ENCODE measurements at regions not wholly inside any gene's neighbourhood (a gene's known extent, or its start where the extent isn't known, plus 50 kb on each side); places are given as distances from the start of the nearest gene placed in this dataset.

- no peak for TF ChIP-seq CTCF (conservative IDR thresholded peaks at IDR 0.05)
- Mint-ChIP-seq H3K4me3 (no peak overlapping the region), H3K27ac (no peak overlapping the region), H3K36me3 (ENCODE audit: insufficient read depth in 1 of 3, low read depth in 3 of 3) (no peaks in the 10 kb centered on the region), H3K9me3 (no peaks in the 10 kb centered on the region), H3K27me3 (ENCODE audit: low read depth) (peaks cover 34% of the 10 kb centered on the region), H3K4me1 (no peaks in the 10 kb centered on the region)
- Histone ChIP-seq H3K79me2 (ENCODE audit: insufficient read depth, low read length) (no peaks in the 10 kb centered on the region), H3K4ac (ENCODE audit: low read depth, low read length) (no peak overlapping the region), H2AK5ac (ENCODE audit: insufficient read length, low read length) (no peak overlapping the region), H2BK120ac (ENCODE audit: low read depth, low read length, poor library complexity, severe bottlenecking) (no peak overlapping the region), H4K20me1 (ENCODE audit: control insufficient read depth, insufficient read depth, insufficient read length) (no peaks in the 10 kb centered on the region), H3K27me3 (ENCODE audit: insufficient read depth, low read length) (no peaks in the 10 kb centered on the region), H3T11ph (ENCODE audit: low read length) (no peak overlapping the region), H3K79me1 (ENCODE audit: insufficient read depth, low read depth, low read length, poor library complexity, severe bottlenecking) (no peaks in the 10 kb centered on the region), H3K56ac (ENCODE audit: insufficient read length, low read depth, low read length) (no peak overlapping the region), H2BK12ac (ENCODE audit: insufficient read length, low read depth, low read length) (no peak overlapping the region), H4K91ac (ENCODE audit: insufficient read length, low read depth, low read length) (no peak overlapping the region), H3K14ac (ENCODE audit: insufficient read depth, low read length) (no peak overlapping the region), H2BK5ac (ENCODE audit: insufficient read length, low read length) (no peak overlapping the region), H3K18ac (ENCODE audit: insufficient read length, low read depth, low read length) (no peak overlapping the region), H3K23me2 (ENCODE audit: insufficient read length, low read depth, low read length, poor library complexity, severe bottlenecking) (no peaks in the 10 kb centered on the region), H2AFZ (ENCODE audit: low read length) (no peak overlapping the region), H3K9ac (ENCODE audit: extremely low read depth, insufficient read length, low read length) (no peak overlapping the region), H4K8ac (replicated peaks; ENCODE audit: insufficient read length, low read depth, low read length) (no peak overlapping the region), H2BK15ac (ENCODE audit: low read depth, low read length) (no peak overlapping the region), H3K23ac (ENCODE audit: insufficient read length, low read depth, low read length) (no peak overlapping the region), H3K4me1 (ENCODE audit: insufficient read depth, low read length) (no peaks in the 10 kb centered on the region), H3K4me2 (ENCODE audit: insufficient read depth, insufficient read length, low read length) (no peak overlapping the region), H2BK20ac (ENCODE audit: low read depth, low read length, poor library complexity, severe bottlenecking) (no peak overlapping the region), H4K5ac (ENCODE audit: insufficient read length, low read depth, low read length) (no peak overlapping the region), H3K27ac (ENCODE audit: insufficient read length, low read depth, low read length) (no peak overlapping the region), H3K9me3 (ENCODE audit: control insufficient read depth, low read depth, low read length) (no peaks in the 10 kb centered on the region)
- DNase-seq = no peak
- no CpG with 5 or more reads among the region's 2 CpGs for WGBS (ENCODE audit: extremely low coverage, insufficient read length, low lambda C conversion rate)
Observed at GRCh38 chr1:114270718-114271117, 117.0 kb upstream of the SYT6 start.
